NCI-H1930 (cell line): ENCODE measurements at regions not wholly inside any gene's neighbourhood (a gene's known extent, or its start where the extent isn't known, plus 50 kb on each side); places are given as distances from the start of the nearest gene placed in this dataset.
"Not testable (repeated sequence)": the region's sequence is repeated elsewhere in the genome, so short reads cannot be mapped to it uniquely, and the experiment has no call there.

Experiments used
- DNase-seq, 2 experiments: peaks; one replicate each; lab custom pipeline; 2025; lab: John Stamatoyannopoulos, UW

- no peak for DNase-seq
Observed at GRCh38 chr1:177640687-177641086, 329.2 kb downstream of the SEC16B start.

GRCh38 chr1:177634151-177634550, 335.7 kb downstream of the SEC16B start:
- DNase-seq: not testable (repeated sequence)

GRCh38 chr1:177632923-177633615, 336.8 kb downstream of the SEC16B start:
- DNase-seq: no peak

DNA sequence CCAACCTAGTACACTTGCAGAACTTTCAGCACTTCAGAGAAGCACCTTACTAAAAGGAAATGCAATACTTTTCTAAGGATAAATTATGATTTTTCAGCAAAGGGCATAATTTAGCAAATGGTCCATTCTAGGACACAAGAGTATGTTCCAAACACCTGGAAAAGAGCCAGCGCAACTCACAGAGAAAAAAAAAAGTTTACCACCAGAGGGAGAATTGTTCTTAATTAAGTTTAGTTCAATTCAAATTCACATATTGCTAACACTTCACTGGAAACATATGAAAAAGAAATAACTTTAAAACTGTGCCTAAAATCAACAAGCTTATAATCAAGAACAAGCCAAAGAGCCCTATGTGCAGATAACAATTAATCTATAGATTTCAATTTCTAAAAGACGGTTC, 338.1 kb downstream of the SEC16B start:
- DNase-seq: no peak

GRCh38 chr1:177629526-177629925, 340.3 kb downstream of the SEC16B start:
- DNase-seq: no peak

- no peak for DNase-seq
Observed at GRCh38 chr1:177627148-177627910, 342.5 kb downstream of the SEC16B start.

GRCh38 chr1:177620636-177621190, 349.1 kb downstream of the SEC16B start:
- no peak for DNase-seq

DNA sequence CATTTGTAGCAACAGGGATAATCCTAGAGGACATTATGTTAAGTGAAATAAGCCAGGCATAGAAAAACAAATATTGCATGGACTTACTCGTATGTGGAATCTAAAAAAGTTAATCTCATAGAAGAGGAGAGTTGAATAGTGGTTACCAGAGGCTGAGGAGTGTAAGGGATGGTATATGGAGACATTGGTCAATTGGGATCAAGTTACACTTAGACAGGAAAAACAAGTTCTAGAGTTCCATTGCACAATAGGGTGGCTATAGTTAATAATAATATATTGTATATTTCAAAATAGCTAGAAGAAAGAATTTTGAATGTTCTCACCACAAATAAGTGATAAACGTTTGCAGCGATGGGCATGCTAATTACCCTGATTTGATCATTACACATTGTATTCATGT, 354.6 kb downstream of the SEC16B start:
- DNase-seq: no peak

DNA sequence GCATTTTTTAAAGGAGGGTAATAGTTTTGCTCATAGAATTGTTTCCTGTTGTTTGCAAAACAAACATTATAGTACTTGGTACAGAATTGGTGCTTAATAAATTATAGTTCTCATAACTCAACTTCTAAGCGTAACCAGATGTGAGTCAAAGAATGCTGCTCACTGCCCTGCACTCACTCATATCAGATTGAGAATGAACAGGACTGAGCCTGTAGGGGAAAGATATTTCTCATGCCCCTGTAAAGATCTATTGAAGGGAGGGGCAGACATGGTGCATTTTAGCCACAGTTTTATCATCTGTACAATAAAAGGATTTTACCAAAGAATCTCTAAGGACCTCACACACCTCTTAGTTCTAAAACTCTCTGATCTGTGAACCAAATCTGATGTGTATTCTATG, 358.5 kb downstream of the SEC16B start:
- no peak for DNase-seq

DNA sequence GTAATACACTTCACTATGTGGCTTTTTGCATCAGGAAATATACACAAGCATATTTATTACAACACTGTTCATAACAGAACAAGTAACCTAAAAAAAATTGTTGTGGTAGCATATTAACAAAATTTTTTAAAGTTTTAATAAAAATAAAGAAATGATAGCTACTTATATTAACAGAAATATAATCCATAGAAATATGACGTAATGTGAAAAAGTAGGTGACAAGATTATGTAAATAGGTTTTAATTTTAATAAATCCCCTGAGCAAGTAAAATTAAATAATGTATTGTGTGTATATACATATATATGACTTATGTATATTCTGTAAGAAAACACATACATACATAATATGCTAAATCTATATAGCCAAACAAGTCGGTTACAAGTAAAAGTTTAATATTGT, 359.9 kb downstream of the SEC16B start:
- DNase-seq: no peak

DNA sequence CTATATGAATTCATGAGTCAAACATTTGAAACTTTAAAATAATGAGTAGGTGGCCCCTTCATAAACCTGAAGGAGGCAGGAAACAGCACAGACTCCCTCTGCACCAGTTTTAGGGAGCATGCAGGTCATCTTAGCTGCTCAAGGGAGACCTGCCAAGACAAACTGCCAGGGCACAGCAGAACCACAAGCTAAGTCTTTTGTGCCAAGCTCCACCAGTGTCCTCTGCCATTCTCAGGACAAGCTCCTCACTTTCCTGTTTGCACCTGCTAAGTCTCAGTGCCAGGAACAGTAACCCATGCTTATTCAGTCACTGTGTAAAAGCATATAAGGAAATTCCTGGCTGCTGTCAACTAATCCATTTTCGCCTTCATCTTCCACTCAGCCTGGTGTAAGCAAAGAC, 368.9 kb downstream of the SEC16B start:
- DNase-seq: no peak

GRCh38 chr1:177600321-177600720, 369.5 kb downstream of the SEC16B start:
- no peak for DNase-seq

- DNase-seq: no peak
Observed at GRCh38 chr1:177597393-177597792, 372.5 kb downstream of the SEC16B start.

- DNase-seq: no peak
Observed at GRCh38 chr1:177596485-177596884, 373.4 kb downstream of the SEC16B start.

GRCh38 chr1:177593105-177593504, 376.8 kb downstream of the SEC16B start:
- DNase-seq: no peak

- no peak for DNase-seq
Observed at GRCh38 chr1:177592624-177593023, 377.2 kb downstream of the SEC16B start.

- DNase-seq: no peak
Observed at GRCh38 chr1:177591155-177591554, 378.7 kb downstream of the SEC16B start.

DNA sequence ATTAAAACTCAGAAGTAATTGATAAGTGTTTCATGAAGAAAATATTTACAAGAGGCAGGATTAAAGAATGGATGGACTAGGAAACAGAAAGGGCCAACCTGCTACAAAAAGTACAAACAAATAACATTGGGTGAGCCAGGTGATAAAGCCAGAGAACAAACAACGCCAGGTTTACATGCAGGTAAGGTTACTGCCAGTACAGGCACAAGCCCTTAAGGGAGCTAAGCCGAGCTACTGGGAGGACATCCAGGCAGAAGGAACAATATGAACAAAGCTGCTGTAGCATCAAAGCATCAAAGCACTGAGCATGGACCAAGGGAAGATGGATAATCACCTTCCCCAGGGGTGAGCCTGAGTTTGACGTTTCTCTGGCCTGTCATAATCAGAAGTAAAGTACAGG, 380.7 kb downstream of the SEC16B start:
- DNase-seq: no peak

DNA sequence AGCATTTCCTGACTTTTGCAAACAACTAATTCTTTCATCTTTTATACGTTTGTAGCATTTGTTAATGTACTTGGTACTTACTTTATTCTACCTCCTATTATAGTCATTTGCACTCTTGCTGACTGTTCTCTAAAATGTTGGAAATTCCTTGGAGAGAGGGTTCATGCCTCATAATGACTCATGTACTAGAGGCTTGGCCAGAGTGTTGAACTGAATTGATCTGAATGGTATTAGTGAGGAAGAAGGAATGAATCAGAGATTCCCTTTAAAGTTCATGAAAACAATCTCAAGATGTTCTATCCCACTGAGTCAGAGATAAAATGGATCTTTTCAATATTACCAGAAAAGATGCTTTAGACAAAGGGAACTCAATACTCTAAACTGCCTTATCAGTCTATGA, 383.4 kb downstream of the SEC16B start:
- no peak for DNase-seq

GRCh38 chr1:177585302-177586220, 384.3 kb downstream of the SEC16B start:
- no peak for DNase-seq

DNA sequence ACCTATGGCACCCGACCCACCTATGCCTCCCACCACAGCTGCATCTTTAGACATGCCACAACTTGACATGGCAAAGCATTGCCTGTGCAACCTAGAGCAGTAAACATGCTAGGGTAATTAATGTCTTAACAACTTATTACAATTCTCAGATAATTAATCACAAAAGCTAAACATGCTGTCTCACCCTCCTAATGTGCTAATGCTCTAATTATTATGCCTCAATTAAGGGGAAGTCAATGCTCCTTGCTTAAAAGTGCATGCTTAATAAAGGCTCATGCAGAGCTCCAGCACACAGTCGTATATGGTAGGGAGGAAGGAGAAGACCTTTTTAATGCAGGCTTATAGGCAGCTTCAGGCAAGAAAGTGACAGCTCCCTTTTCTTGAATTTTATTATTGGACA, 396.0 kb downstream of the SEC16B start:
- no peak for DNase-seq

DNA sequence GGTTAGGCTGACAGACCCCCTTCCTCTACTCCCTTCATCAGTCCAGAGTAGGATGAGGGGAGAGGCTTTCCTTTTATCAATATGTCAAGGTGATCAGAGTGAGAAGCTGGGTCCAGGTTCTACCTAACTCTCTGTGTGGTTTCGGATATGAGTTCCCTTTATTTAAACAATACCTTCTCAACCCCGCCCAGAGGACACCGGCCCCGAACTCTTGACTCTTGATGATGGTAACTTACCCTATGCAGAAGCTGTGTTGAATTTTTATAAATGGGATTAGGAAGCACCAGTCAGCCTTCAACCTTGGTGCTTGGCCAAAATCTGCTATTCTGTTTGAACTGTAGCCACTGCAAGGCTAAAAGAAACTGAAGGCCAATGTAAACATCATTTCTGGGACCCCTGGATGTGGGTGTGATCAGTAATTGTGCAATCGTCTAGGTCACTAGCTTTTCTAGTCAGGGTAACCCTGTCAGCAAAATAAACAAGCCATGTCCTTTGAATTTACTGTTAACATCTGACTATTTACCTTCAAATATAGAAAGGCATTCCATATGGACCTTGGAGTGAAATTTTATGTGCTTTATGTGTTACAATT, 398.3 kb downstream of the SEC16B start:
- no peak for DNase-seq
